Testis (tissue), 2 donors: ENCODE measurements at regions not wholly inside any gene's neighbourhood (a gene's known extent, or its start where the extent isn't known, plus 50 kb on each side); places are given as distances from the start of the nearest gene placed in this dataset.

Experiments
- DNase-seq: peaks from one replicate; pipeline ENCODE4 v3.0.0-alpha.2; 2019
- H3K27ac ChIP-seq, 2 donors: fragments of 200-600 bp; sonication (generic); one replicate each; pipeline ENCODE4 v1.5.1; 2019
- H3K27me3 ChIP-seq: fragments of 200-600 bp; sonication (generic); one replicate; pipeline ENCODE4 v1.5.1; 2019
- H3K36me3 ChIP-seq: fragments of 200-600 bp; sonication (generic); one replicate; pipeline ENCODE4 v1.5.1; 2017; ENCODE audit warnings: low read depth; ENCODE audit errors: missing control alignments
- H3K4me1 ChIP-seq: fragments of 200-600 bp; sonication (generic); one replicate; pipeline ENCODE4 v1.5.1; 2019
- H3K4me3 ChIP-seq, 2 donors: fragments of 200-600 bp; sonication (generic); one replicate each; pipeline ENCODE4 v1.5.1; 2017 to 2019
- H3K9me3 ChIP-seq: fragments of 200-600 bp; sonication (generic); one replicate; pipeline ENCODE4 v1.5.1; 2017
- CTCF ChIP-seq, 3 experiments: fragments of 450-650 bp in 2 of 3; fragments of 200-600 bp in 1 of 3; sonication (generic) in 1 of 3; IDR thresholded peaks; one replicate each; pipeline ENCODE4 v1.5.1; 2016 to 2019; ENCODE audit warnings: antibody characterized with exemption in 3 of 3, mild to moderate bottlenecking in 2 of 3, moderate library complexity in 1 of 3
- POLR2A ChIP-seq: fragments of 450-650 bp; IDR thresholded peaks from one replicate; pipeline ENCODE4 v1.6.1; 2017; ENCODE audit warnings: antibody characterized with exemption, mild to moderate bottlenecking, moderate library complexity
- WGBS, 2 donors: methylation state at CpG; one replicate each; pipeline ENCODE4 v1.1.5; 2018; 5-methylcytosine and 5-hydroxymethylcytosine counted together
- intact Hi-C: fragments of 100-400 bp; cut with DNase I; formaldehyde crosslinking; loops from one replicate; pipeline ENCODE4 v1.15.1; 2023; ENCODE audit warnings: low total_unique reads

- H3K27ac ChIP-seq, result no peak overlapping the region
- no peaks in the 10 kb centered on the region for H3K4me1 ChIP-seq
- no peaks in the 10 kb centered on the region for H3K36me3 ChIP-seq
These were observed 467.3 kb downstream of the PMP22 start for GRCh38 chr17:14797801-14798200.

GRCh38 chr17:14797021-14797420, 468.1 kb downstream of the PMP22 start:
- H3K27ac ChIP-seq, result no peak overlapping the region
- DNase-seq, result no peak
- H3K9me3 ChIP-seq, result no peaks in the 10 kb centered on the region
- TF ChIP-seq POLR2A (no peak), CTCF (IDR thresholded peaks at IDR 0.05) (no peak)
- 86 to 93% methylated on average over 4 of the region's 4 CpGs for WGBS, 2 donors
- no peak overlapping the region for H3K4me3 ChIP-seq
- intact Hi-C loops, result no loop called here
- no peaks in the 10 kb centered on the region for H3K4me1 ChIP-seq
- H3K27me3 ChIP-seq, result no peaks in the 10 kb centered on the region
- no peaks in the 10 kb centered on the region for H3K36me3 ChIP-seq

More at GRCh38 chr17:14797801-14798200, 467.3 kb downstream of the PMP22 start:
- 64 to 68% methylated on average over 6 of the region's 6 CpGs for WGBS, 2 donors
- H3K27me3 ChIP-seq, result no peaks in the 10 kb centered on the region
- no peak overlapping the region for H3K4me3 ChIP-seq
- intact Hi-C loops, result no loop called here
- no peak for DNase-seq
- TF ChIP-seq POLR2A, result no peak
- no peaks in the 10 kb centered on the region for H3K9me3 ChIP-seq

- Histone ChIP-seq H3K27ac (no peak overlapping the region), H3K4me1 (no peaks in the 10 kb centered on the region), H3K4me3 (no peak overlapping the region), H3K9me3 (no peaks in the 10 kb centered on the region), H3K27me3 (no peaks in the 10 kb centered on the region), H3K36me3 (no peaks in the 10 kb centered on the region)
- 95 to 100% methylated on average over 1 of the region's 1 CpG for WGBS, 2 donors
- DNase-seq, result no peak
- intact Hi-C loops, result no loop called here
- TF ChIP-seq CTCF (IDR thresholded peaks at IDR 0.05), result no peak
- TF ChIP-seq POLR2A, result no peak
These were observed 470.2 kb downstream of the PMP22 start for GRCh38 chr17:14794961-14795360.

- H3K27ac ChIP-seq, result no peak overlapping the region
- H3K27me3 ChIP-seq, result no peaks in the 10 kb centered on the region
- TF ChIP-seq CTCF (IDR thresholded peaks at IDR 0.05) (no peak), POLR2A (no peak)
- H3K4me1 ChIP-seq, result no peaks in the 10 kb centered on the region
- WGBS, 2 donors, result 73 to 74% methylated on average over 3 of the region's 3 CpGs
- intact Hi-C loops, result no loop called here
- no peaks in the 10 kb centered on the region for H3K9me3 ChIP-seq
- H3K4me3 ChIP-seq, result no peak overlapping the region
- no peaks in the 10 kb centered on the region for H3K36me3 ChIP-seq
- DNase-seq, result no peak
These were observed 471.9 kb downstream of the PMP22 start for GRCh38 chr17:14793237-14793636.

GRCh38 chr17:14792746-14793145, 472.4 kb downstream of the PMP22 start:
- no peaks in the 10 kb centered on the region for H3K36me3 ChIP-seq
- intact Hi-C loops, result no loop called here
- no peaks in the 10 kb centered on the region for H3K9me3 ChIP-seq

More at GRCh38 chr17:14792746-14793145, 472.4 kb downstream of the PMP22 start:
- Histone ChIP-seq H3K4me3 (no peak overlapping the region), H3K4me1 (no peaks in the 10 kb centered on the region), H3K27ac (no peak overlapping the region), H3K27me3 (no peaks in the 10 kb centered on the region)
- no peak for DNase-seq
- TF ChIP-seq POLR2A (no peak), CTCF (IDR thresholded peaks at IDR 0.05) (no peak)
- 67 to 70% methylated on average over 10 of the region's 10 CpGs for WGBS, 2 donors
